ENCODE measurements at regions not wholly inside any gene's neighbourhood (a gene's known extent, or its start where the extent isn't known, plus 50 kb on each side); places are given as distances from the start of the nearest gene placed in this dataset.

GRCh38 chr6:50135968-50136367 lies 86.2 kb upstream of the DEFB112 start:
- H4K20me1 ChIP-seq (ENCODE audit: insufficient read depth), result no peaks in the 10 kb centered on the region
- no peak for TF ChIP-seq EZH2 (IDR thresholded peaks at IDR 0.05; ENCODE audit: low read depth)
- TF ChIP-seq CTCF (conservative IDR thresholded peaks at IDR 0.05), result no peak
- H3F3A ChIP-seq (ENCODE audit: insufficient read depth, low read depth), result no peaks in the 10 kb centered on the region
- DNase-seq, result no peak
- BruUV-seq (replicated peaks), result no TSS peak
- intact Hi-C loops (cut with micrococcal nuclease; ENCODE audit: unreplicated experiment), result no loop called here
- no peaks in the 10 kb centered on the region for H3K4me1 ChIP-seq (replicated peaks; ENCODE audit: insufficient read depth)
- no peaks in the 10 kb centered on the region for H3K79me2 ChIP-seq (ENCODE audit: low read depth)
- CTCF ChIA-PET, result no interaction called here
- H3K27ac ChIP-seq, result no peak overlapping the region
- no peaks in the 10 kb centered on the region for H3K9me2 ChIP-seq (ENCODE audit: insufficient read depth)
- POLR2A ChIA-PET (ENCODE audit: unreplicated experiment), result no interaction called here
- H3K9me3 ChIP-seq (ENCODE audit: insufficient read depth, low read depth), result no peaks in the 10 kb centered on the region
- no peaks in the 10 kb centered on the region for H3K36me3 ChIP-seq (ENCODE audit: low read depth)
- no peaks in the 10 kb centered on the region for H3K27me3 ChIP-seq (ENCODE audit: insufficient read depth, low read depth)
- no peak overlapping the region for H3K4me2 ChIP-seq
- no peak overlapping the region for H2AFZ ChIP-seq
- H3K4me3 ChIP-seq, result no peak overlapping the region

GRCh38 chr6:50141100-50141499 lies 91.4 kb upstream of the DEFB112 start:
- no peaks in the 10 kb centered on the region for H3K4me1 ChIP-seq (replicated peaks; ENCODE audit: insufficient read depth)
- H2AFZ ChIP-seq, result no peak overlapping the region
- no peaks in the 10 kb centered on the region for H3F3A ChIP-seq (ENCODE audit: insufficient read depth, low read depth)
- no peak for DNase-seq
- H3K27me3 ChIP-seq (ENCODE audit: insufficient read depth, low read depth), result no peaks in the 10 kb centered on the region
- no peak overlapping the region for H3K4me2 ChIP-seq
- ChIA-PET CTCF (no interaction called here), POLR2A (ENCODE audit: unreplicated experiment) (no interaction called here)
- no peak overlapping the region for H3K27ac ChIP-seq
- H3K36me3 ChIP-seq (ENCODE audit: low read depth), result no peaks in the 10 kb centered on the region
- BruUV-seq (replicated peaks), result no TSS peak
- no peak overlapping the region for H3K4me3 ChIP-seq
- no peaks in the 10 kb centered on the region for H3K9me2 ChIP-seq (ENCODE audit: insufficient read depth)
- H4K20me1 ChIP-seq (ENCODE audit: insufficient read depth), result no peaks in the 10 kb centered on the region
- H3K9me3 ChIP-seq (ENCODE audit: insufficient read depth, low read depth), result no peaks in the 10 kb centered on the region
- TF ChIP-seq EZH2 (IDR thresholded peaks at IDR 0.05; ENCODE audit: low read depth) (no peak), CTCF (conservative IDR thresholded peaks at IDR 0.05) (no peak)
- intact Hi-C loops (cut with micrococcal nuclease; ENCODE audit: unreplicated experiment), result no loop called here
- H3K79me2 ChIP-seq (ENCODE audit: low read depth), result no peaks in the 10 kb centered on the region

- Histone ChIP-seq H3K27me3 (ENCODE audit: insufficient read depth, low read depth) (no peaks in the 10 kb centered on the region), H3F3A (ENCODE audit: insufficient read depth, low read depth) (no peaks in the 10 kb centered on the region), H3K27ac (no peak overlapping the region), H3K9me3 (ENCODE audit: insufficient read depth, low read depth) (no peaks in the 10 kb centered on the region), H2AFZ (no peak overlapping the region), H3K4me1 (replicated peaks; ENCODE audit: insufficient read depth) (no peaks in the 10 kb centered on the region), H3K9me2 (ENCODE audit: insufficient read depth) (no peaks in the 10 kb centered on the region), H3K4me3 (no peak overlapping the region), H3K36me3 (ENCODE audit: low read depth) (no peaks in the 10 kb centered on the region), H4K20me1 (ENCODE audit: insufficient read depth) (no peaks in the 10 kb centered on the region), H3K4me2 (no peak overlapping the region), H3K79me2 (ENCODE audit: low read depth) (no peaks in the 10 kb centered on the region)
- TF ChIP-seq EZH2 (IDR thresholded peaks at IDR 0.05; ENCODE audit: low read depth), result no peak
- TF ChIP-seq CTCF (conservative IDR thresholded peaks at IDR 0.05), result no peak
- no peak for DNase-seq
- no TSS peak for BruUV-seq (replicated peaks)
- intact Hi-C loops (cut with micrococcal nuclease; ENCODE audit: unreplicated experiment), result no loop called here
- POLR2A ChIA-PET (ENCODE audit: unreplicated experiment), result no interaction called here
- CTCF ChIA-PET, result no interaction called here
Measured at GRCh38 chr6:50143011-50143719, 93.4 kb upstream of the DEFB112 start.

All from PC-9 (cell line).